Stomach (tissue), 4 donors: ENCODE measurements at regions not wholly inside any gene's neighbourhood (a gene's known extent, or its start where the extent isn't known, plus 50 kb on each side); places are given as distances from the start of the nearest gene placed in this dataset.

Experiments used
- POLR2A ChIP-seq, 4 donors: fragments of 450-650 bp; IDR thresholded peaks; one replicate each; pipeline ENCODE4 v1.6.1; 2016; ENCODE audit warnings: antibody characterized with exemption in 4 of 4, control low read depth in 2 of 4, mild to moderate bottlenecking in 1 of 4, moderate library complexity in 1 of 4
- TF ChIP-seq, protein P1 (sequence below), 7 experiments: fragments of 450-650 bp in 4 of 7; fragments of 200-600 bp in 3 of 7; sonication (generic) in 3 of 7; IDR thresholded peaks; one replicate each; pipeline ENCODE4 v1.5.1; 2016 to 2019; ENCODE audit warnings: antibody characterized with exemption in 7 of 7, control low read depth in 2 of 7, mild to moderate bottlenecking in 1 of 7

DNA sequence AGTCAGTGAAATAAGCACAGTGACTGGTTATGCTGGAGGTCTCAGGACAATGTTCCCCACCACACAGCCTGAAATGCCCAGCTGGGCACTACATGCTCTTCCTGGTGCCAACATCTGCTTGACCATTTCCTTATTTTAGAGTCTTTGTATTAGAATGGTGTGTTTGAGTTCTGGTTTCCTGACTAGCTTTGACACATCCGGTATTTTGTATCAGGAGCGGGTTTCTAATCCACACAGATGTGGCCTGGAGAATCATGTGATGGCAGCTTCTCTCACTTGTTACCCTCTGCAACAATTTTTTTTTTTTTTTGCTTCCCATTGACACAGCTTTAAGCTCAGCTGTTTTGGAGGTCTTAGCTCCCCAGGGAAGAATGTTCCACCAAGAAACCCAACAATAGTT is 164.5 kb upstream of the CST7 start:
- TF ChIP-seq, protein P1, sequence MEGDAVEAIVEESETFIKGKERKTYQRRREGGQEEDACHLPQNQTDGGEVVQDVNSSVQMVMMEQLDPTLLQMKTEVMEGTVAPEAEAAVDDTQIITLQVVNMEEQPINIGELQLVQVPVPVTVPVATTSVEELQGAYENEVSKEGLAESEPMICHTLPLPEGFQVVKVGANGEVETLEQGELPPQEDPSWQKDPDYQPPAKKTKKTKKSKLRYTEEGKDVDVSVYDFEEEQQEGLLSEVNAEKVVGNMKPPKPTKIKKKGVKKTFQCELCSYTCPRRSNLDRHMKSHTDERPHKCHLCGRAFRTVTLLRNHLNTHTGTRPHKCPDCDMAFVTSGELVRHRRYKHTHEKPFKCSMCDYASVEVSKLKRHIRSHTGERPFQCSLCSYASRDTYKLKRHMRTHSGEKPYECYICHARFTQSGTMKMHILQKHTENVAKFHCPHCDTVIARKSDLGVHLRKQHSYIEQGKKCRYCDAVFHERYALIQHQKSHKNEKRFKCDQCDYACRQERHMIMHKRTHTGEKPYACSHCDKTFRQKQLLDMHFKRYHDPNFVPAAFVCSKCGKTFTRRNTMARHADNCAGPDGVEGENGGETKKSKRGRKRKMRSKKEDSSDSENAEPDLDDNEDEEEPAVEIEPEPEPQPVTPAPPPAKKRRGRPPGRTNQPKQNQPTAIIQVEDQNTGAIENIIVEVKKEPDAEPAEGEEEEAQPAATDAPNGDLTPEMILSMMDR (IDR thresholded peaks at IDR 0.05) = no peak
- no peak for TF ChIP-seq POLR2A (IDR thresholded peaks at IDR 0.05)
